ENCODE measurements at regions not wholly inside any gene's neighbourhood (a gene's known extent, or its start where the extent isn't known, plus 50 kb on each side); places are given as distances from the start of the nearest gene placed in this dataset.

- no peak for DNase-seq (ENCODE audit: low read depth)
- H3K9me3 ChIP-seq (ENCODE audit: control insufficient read depth, low read length) = no peaks in the 10 kb centered on the region
- H3K4me3 ChIP-seq (ENCODE audit: low read length) = no peak overlapping the region
- no peaks in the 10 kb centered on the region for H3K4me1 ChIP-seq (ENCODE audit: control insufficient read depth, insufficient read depth, low read length)
- H3K9ac ChIP-seq (ENCODE audit: low read length) = no peak overlapping the region
- H3K27me3 ChIP-seq (replicated peaks; ENCODE audit: control insufficient read depth, insufficient read depth, low read length) = no peaks in the 10 kb centered on the region
- H3K36me3 ChIP-seq (ENCODE audit: control insufficient read depth, insufficient read depth, low read length, severe bottlenecking) = no peaks in the 10 kb centered on the region
Observed at GRCh38 chr15:94580211-94580885, 349.0 kb downstream of the MCTP2 start.

GRCh38 chr15:94582368-94582767, 351.0 kb downstream of the MCTP2 start:
- H3K4me3 ChIP-seq (ENCODE audit: low read length) = no peak overlapping the region
- H3K36me3 ChIP-seq (ENCODE audit: control insufficient read depth, insufficient read depth, low read length, severe bottlenecking) = no peaks in the 10 kb centered on the region
- H3K9ac ChIP-seq (ENCODE audit: low read length) = no peak overlapping the region
- peaks cover 11% of the 10 kb centered on the region for H3K27me3 ChIP-seq (replicated peaks; ENCODE audit: control insufficient read depth, insufficient read depth, low read length)
- H3K9me3 ChIP-seq (ENCODE audit: control insufficient read depth, low read length) = no peaks in the 10 kb centered on the region
- no peaks in the 10 kb centered on the region for H3K4me1 ChIP-seq (ENCODE audit: control insufficient read depth, insufficient read depth, low read length)
- DNase-seq (ENCODE audit: low read depth) = no peak

- no peak for DNase-seq (ENCODE audit: low read depth)
- Histone ChIP-seq H3K4me1 (ENCODE audit: control insufficient read depth, insufficient read depth, low read length) (no peaks in the 10 kb centered on the region), H3K9me3 (ENCODE audit: control insufficient read depth, low read length) (no peaks in the 10 kb centered on the region), H3K4me3 (ENCODE audit: low read length) (no peak overlapping the region), H3K36me3 (ENCODE audit: control insufficient read depth, insufficient read depth, low read length, severe bottlenecking) (no peaks in the 10 kb centered on the region), H3K27me3 (replicated peaks; ENCODE audit: control insufficient read depth, insufficient read depth, low read length) (peaks cover 11% of the 10 kb centered on the region), H3K9ac (ENCODE audit: low read length) (no peak overlapping the region)
Observed at GRCh38 chr15:94584833-94585244, 353.5 kb downstream of the MCTP2 start.

- H3K4me3 ChIP-seq (ENCODE audit: low read length) = no peak overlapping the region
- DNase-seq (ENCODE audit: low read depth) = no peak
Observed at GRCh38 chr15:94586099-94586498, 354.7 kb downstream of the MCTP2 start.

GRCh38 chr15:94587113-94587512, 355.8 kb downstream of the MCTP2 start:
- Histone ChIP-seq H3K27me3 (replicated peaks; ENCODE audit: control insufficient read depth, insufficient read depth, low read length) (peaks cover 11% of the 10 kb centered on the region), H3K4me1 (ENCODE audit: control insufficient read depth, insufficient read depth, low read length) (no peaks in the 10 kb centered on the region), H3K9me3 (ENCODE audit: control insufficient read depth, low read length) (no peaks in the 10 kb centered on the region), H3K9ac (ENCODE audit: low read length) (no peak overlapping the region), H3K36me3 (ENCODE audit: control insufficient read depth, insufficient read depth, low read length, severe bottlenecking) (no peaks in the 10 kb centered on the region), H3K4me3 (ENCODE audit: low read length) (no peak overlapping the region)
- no peak for DNase-seq (ENCODE audit: low read depth)

More at GRCh38 chr15:94586099-94586498, 354.7 kb downstream of the MCTP2 start:
- Histone ChIP-seq H3K27me3 (replicated peaks; ENCODE audit: control insufficient read depth, insufficient read depth, low read length) (peaks cover 11% of the 10 kb centered on the region), H3K9me3 (ENCODE audit: control insufficient read depth, low read length) (no peaks in the 10 kb centered on the region), H3K9ac (ENCODE audit: low read length) (no peak overlapping the region), H3K4me1 (ENCODE audit: control insufficient read depth, insufficient read depth, low read length) (no peaks in the 10 kb centered on the region), H3K36me3 (ENCODE audit: control insufficient read depth, insufficient read depth, low read length, severe bottlenecking) (no peaks in the 10 kb centered on the region)

GRCh38 chr15:94588993-94589392, 357.6 kb downstream of the MCTP2 start:
- H3K9me3 ChIP-seq (ENCODE audit: control insufficient read depth, low read length) = no peaks in the 10 kb centered on the region
- no peaks in the 10 kb centered on the region for H3K4me1 ChIP-seq (ENCODE audit: control insufficient read depth, insufficient read depth, low read length)
- H3K4me3 ChIP-seq (ENCODE audit: low read length) = no peak overlapping the region
- DNase-seq (ENCODE audit: low read depth) = no peak
- H3K9ac ChIP-seq (ENCODE audit: low read length) = no peak overlapping the region
- H3K36me3 ChIP-seq (ENCODE audit: control insufficient read depth, insufficient read depth, low read length, severe bottlenecking) = no peaks in the 10 kb centered on the region
- H3K27me3 ChIP-seq (replicated peaks; ENCODE audit: control insufficient read depth, insufficient read depth, low read length) = peaks cover 11% of the 10 kb centered on the region

GRCh38 chr15:94592495-94592894, 361.1 kb downstream of the MCTP2 start:
- no peaks in the 10 kb centered on the region for H3K36me3 ChIP-seq (ENCODE audit: control insufficient read depth, insufficient read depth, low read length, severe bottlenecking)
- H3K4me3 ChIP-seq (ENCODE audit: low read length) = no peak overlapping the region
- no peak overlapping the region for H3K9ac ChIP-seq (ENCODE audit: low read length)
- no peaks in the 10 kb centered on the region for H3K9me3 ChIP-seq (ENCODE audit: control insufficient read depth, low read length)
- H3K4me1 ChIP-seq (ENCODE audit: control insufficient read depth, insufficient read depth, low read length) = no peaks in the 10 kb centered on the region
- no peak for DNase-seq (ENCODE audit: low read depth)
- no peaks in the 10 kb centered on the region for H3K27me3 ChIP-seq (replicated peaks; ENCODE audit: control insufficient read depth, insufficient read depth, low read length)

- Histone ChIP-seq H3K27me3 (replicated peaks; ENCODE audit: control insufficient read depth, insufficient read depth, low read length) (peaks cover 6% of the 10 kb centered on the region), H3K9ac (ENCODE audit: low read length) (no peak overlapping the region), H3K9me3 (ENCODE audit: control insufficient read depth, low read length) (no peaks in the 10 kb centered on the region), H3K4me1 (ENCODE audit: control insufficient read depth, insufficient read depth, low read length) (no peaks in the 10 kb centered on the region), H3K36me3 (ENCODE audit: control insufficient read depth, insufficient read depth, low read length, severe bottlenecking) (no peaks in the 10 kb centered on the region), H3K4me3 (ENCODE audit: low read length) (no peak overlapping the region)
- no peak for DNase-seq (ENCODE audit: low read depth)
Observed at GRCh38 chr15:94596707-94597106, 365.3 kb downstream of the MCTP2 start.

- Histone ChIP-seq H3K4me1 (ENCODE audit: control insufficient read depth, insufficient read depth, low read length) (no peaks in the 10 kb centered on the region), H3K27me3 (replicated peaks; ENCODE audit: control insufficient read depth, insufficient read depth, low read length) (peaks cover 6% of the 10 kb centered on the region), H3K9ac (ENCODE audit: low read length) (no peak overlapping the region), H3K4me3 (ENCODE audit: low read length) (no peak overlapping the region), H3K36me3 (ENCODE audit: control insufficient read depth, insufficient read depth, low read length, severe bottlenecking) (no peaks in the 10 kb centered on the region), H3K9me3 (ENCODE audit: control insufficient read depth, low read length) (no peaks in the 10 kb centered on the region)
- no peak for DNase-seq (ENCODE audit: low read depth)
Observed at GRCh38 chr15:94600505-94600904, 369.1 kb downstream of the MCTP2 start.

GRCh38 chr15:94602754-94603470, 371.6 kb downstream of the MCTP2 start:
- no peak overlapping the region for H3K4me3 ChIP-seq (ENCODE audit: low read length)
- H3K36me3 ChIP-seq (ENCODE audit: control insufficient read depth, insufficient read depth, low read length, severe bottlenecking) = no peaks in the 10 kb centered on the region
- H3K9ac ChIP-seq (ENCODE audit: low read length) = no peak overlapping the region
- no peaks in the 10 kb centered on the region for H3K4me1 ChIP-seq (ENCODE audit: control insufficient read depth, insufficient read depth, low read length)
- no peak for DNase-seq (ENCODE audit: low read depth)
- peaks cover 6% of the 10 kb centered on the region for H3K27me3 ChIP-seq (replicated peaks; ENCODE audit: control insufficient read depth, insufficient read depth, low read length)
- H3K9me3 ChIP-seq (ENCODE audit: control insufficient read depth, low read length) = no peaks in the 10 kb centered on the region

GRCh38 chr15:94606286-94606685, 374.9 kb downstream of the MCTP2 start:
- Histone ChIP-seq H3K27me3 (replicated peaks; ENCODE audit: control insufficient read depth, insufficient read depth, low read length) (no peaks in the 10 kb centered on the region), H3K4me3 (ENCODE audit: low read length) (no peak overlapping the region), H3K9me3 (ENCODE audit: control insufficient read depth, low read length) (no peaks in the 10 kb centered on the region), H3K4me1 (ENCODE audit: control insufficient read depth, insufficient read depth, low read length) (no peaks in the 10 kb centered on the region), H3K36me3 (ENCODE audit: control insufficient read depth, insufficient read depth, low read length, severe bottlenecking) (no peaks in the 10 kb centered on the region), H3K9ac (ENCODE audit: low read length) (no peak overlapping the region)
- DNase-seq (ENCODE audit: low read depth) = no peak

Measured in adipocyte (in vitro differentiated cells).